Skin epidermis (tissue), 12 donors: ENCODE measurements at regions not wholly inside any gene's neighbourhood (a gene's known extent, or its start where the extent isn't known, plus 50 kb on each side); places are given as distances from the start of the nearest gene placed in this dataset.
"Not testable (repeated sequence)": the region's sequence is repeated elsewhere in the genome, so short reads cannot be mapped to it uniquely, and the experiment has no call there.

Source experiments
- H3K27ac ChIP-seq, 21 experiments: fragments of 200-600 bp; sonication (generic) in 11 of 21; one replicate each; pipeline ENCODE4 v1.5.0; 2020; ENCODE audit warnings: mild to moderate bottlenecking in 3 of 21, inconsistent platforms in 2 of 21, moderate library complexity in 2 of 21
- H3K4me3 ChIP-seq, 7 experiments: fragments of 200-600 bp; sonication (generic) in 2 of 7; one replicate each; pipeline ENCODE4 v1.5.0; 2020; ENCODE audit warnings: inconsistent platforms in 2 of 7, mild to moderate bottlenecking in 2 of 7, moderate library complexity in 1 of 7

- no peak overlapping the region for H3K4me3 ChIP-seq
Observed at GRCh38 chr14:85892251-85892650, 362.3 kb downstream of the FLRT2 start.

GRCh38 chr14:85883966-85884365, 354.0 kb downstream of the FLRT2 start:
- Histone ChIP-seq H3K27ac (no peak overlapping the region), H3K4me3 (no peak overlapping the region)

More at GRCh38 chr14:85892251-85892650, 362.3 kb downstream of the FLRT2 start:
- H3K27ac ChIP-seq = no peak overlapping the region

GRCh38 chr14:85883101-85883500, 353.2 kb downstream of the FLRT2 start:
- no peak overlapping the region for H3K27ac ChIP-seq
- no peak overlapping the region for H3K4me3 ChIP-seq

- H3K4me3 ChIP-seq = no peak overlapping the region
- no peak overlapping the region for H3K27ac ChIP-seq
Observed at GRCh38 chr14:85881935-85882334, 352.0 kb downstream of the FLRT2 start.

GRCh38 chr14:85878874-85879273, 348.9 kb downstream of the FLRT2 start:
- Histone ChIP-seq H3K27ac (no peak overlapping the region), H3K4me3 (no peak overlapping the region)

- no peak overlapping the region for H3K4me3 ChIP-seq
- H3K27ac ChIP-seq = no peak overlapping the region
Observed at GRCh38 chr14:85873006-85873405, 343.1 kb downstream of the FLRT2 start.

- no peak overlapping the region for H3K4me3 ChIP-seq
- no peak overlapping the region for H3K27ac ChIP-seq
Observed at GRCh38 chr14:85867450-85867849, 337.5 kb downstream of the FLRT2 start.

- H3K4me3 ChIP-seq = no peak overlapping the region
- H3K27ac ChIP-seq = no peak overlapping the region
Observed at GRCh38 chr14:85865701-85866100, 335.8 kb downstream of the FLRT2 start.

- Histone ChIP-seq H3K27ac (no peak overlapping the region), H3K4me3 (no peak overlapping the region)
Observed at GRCh38 chr14:85858634-85859033, 328.7 kb downstream of the FLRT2 start.

GRCh38 chr14:85856430-85856829, 326.5 kb downstream of the FLRT2 start:
- Histone ChIP-seq H3K27ac (no peak overlapping the region), H3K4me3 (no peak overlapping the region)

GRCh38 chr14:85853996-85854526, 324.1 kb downstream of the FLRT2 start:
- Histone ChIP-seq H3K27ac (peak overlapping the region in 1 of 21 experiments; percentile 42), H3K4me3 (no peak overlapping the region)

GRCh38 chr14:85852906-85853305, 323.0 kb downstream of the FLRT2 start:
- H3K4me3 ChIP-seq = no peak overlapping the region
- peak overlapping the region in 1 of 21 experiments; percentile 42 for H3K27ac ChIP-seq

- H3K27ac ChIP-seq, H3K4me3 ChIP-seq: not testable (repeated sequence)
Observed at GRCh38 chr14:85852123-85852522, 322.2 kb downstream of the FLRT2 start.

GRCh38 chr14:85830549-85830948, 300.6 kb downstream of the FLRT2 start:
- H3K4me3 ChIP-seq, H3K27ac ChIP-seq: not testable (repeated sequence)

- H3K4me3 ChIP-seq, H3K27ac ChIP-seq: not testable (repeated sequence)
Observed at GRCh38 chr14:85829601-85830000, 299.7 kb downstream of the FLRT2 start.

- H3K4me3 ChIP-seq = no peak overlapping the region
- H3K27ac ChIP-seq = no peak overlapping the region
Observed at GRCh38 chr14:85824526-85824925, 294.6 kb downstream of the FLRT2 start.

GRCh38 chr14:85822236-85822635, 292.3 kb downstream of the FLRT2 start:
- Histone ChIP-seq H3K4me3 (no peak overlapping the region), H3K27ac (no peak overlapping the region)

GRCh38 chr14:85817430-85817829, 287.5 kb downstream of the FLRT2 start:
- Histone ChIP-seq H3K4me3 (no peak overlapping the region), H3K27ac (no peak overlapping the region)

GRCh38 chr14:85813040-85813439, 283.1 kb downstream of the FLRT2 start:
- H3K4me3 ChIP-seq = no peak overlapping the region
- no peak overlapping the region for H3K27ac ChIP-seq

- H3K4me3 ChIP-seq = no peak overlapping the region
- no peak overlapping the region for H3K27ac ChIP-seq
Observed at GRCh38 chr14:85811340-85811739, 281.4 kb downstream of the FLRT2 start.

GRCh38 chr14:85799668-85800067, 269.7 kb downstream of the FLRT2 start:
- Histone ChIP-seq H3K4me3 (no peak overlapping the region), H3K27ac (no peak overlapping the region)

- Histone ChIP-seq H3K27ac (no peak overlapping the region), H3K4me3 (no peak overlapping the region)
Observed at GRCh38 chr14:85798856-85799255, 268.9 kb downstream of the FLRT2 start.
